GM12872 (cell line): ENCODE measurements at regions not wholly inside any gene's neighbourhood (a gene's known extent, or its start where the extent isn't known, plus 50 kb on each side); places are given as distances from the start of the nearest gene placed in this dataset.

Experiments
- CTCF ChIP-seq: IDR thresholded peaks from 3 replicates; pipeline ENCODE4 v1.5.1; 2011; ENCODE audit warnings: low read depth, mild to moderate bottlenecking, low read length, moderate library complexity; ENCODE audit not compliant: insufficient read depth

DNA sequence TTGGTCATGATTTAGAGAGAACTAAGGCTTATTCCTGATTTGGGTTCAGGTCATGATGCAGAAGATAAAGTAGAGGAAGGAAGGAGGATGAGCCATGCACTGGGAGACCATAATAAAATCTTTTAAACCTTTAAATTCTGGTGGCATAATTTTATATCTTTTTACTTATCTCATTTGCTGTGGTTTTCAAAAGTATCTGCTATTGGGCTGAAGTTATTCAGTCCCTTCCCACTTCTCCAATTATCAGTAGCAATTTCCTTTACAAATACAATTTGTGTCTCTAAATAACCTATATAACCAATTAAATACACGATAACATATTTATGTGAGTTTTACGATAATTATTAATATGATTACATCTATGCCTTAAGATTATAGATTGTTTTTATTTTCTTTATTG, 194.8 kb upstream of the SLC8A1 start:
- no peak for TF ChIP-seq CTCF

- no peak for TF ChIP-seq CTCF
These were observed 200.3 kb upstream of the SLC8A1 start for GRCh38 chr2:40652155-40652554.

GRCh38 chr2:40653829-40654228, 201.9 kb upstream of the SLC8A1 start:
- TF ChIP-seq CTCF, result no peak

GRCh38 chr2:40654346-40654745, 202.5 kb upstream of the SLC8A1 start:
- no peak for TF ChIP-seq CTCF

DNA sequence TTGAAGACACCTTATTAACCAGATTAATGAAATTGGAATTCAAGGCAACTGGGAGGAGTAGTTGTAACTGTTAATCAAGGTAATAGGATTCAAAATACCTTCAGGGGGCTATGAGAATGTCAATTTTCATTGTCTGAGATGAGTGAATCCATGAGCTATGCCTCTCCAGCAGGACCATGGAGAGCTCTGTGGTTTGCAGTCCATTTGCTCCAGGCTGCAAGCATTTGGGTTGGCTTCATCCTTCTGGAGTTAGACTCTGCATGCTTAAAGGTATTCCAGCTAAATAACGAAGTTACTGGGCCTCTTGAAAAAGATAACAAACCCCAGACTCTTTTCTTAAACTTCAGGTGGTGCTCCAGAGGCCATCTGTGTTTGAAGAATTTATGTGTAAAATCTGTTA, 207.1 kb upstream of the SLC8A1 start:
- no peak for TF ChIP-seq CTCF

DNA sequence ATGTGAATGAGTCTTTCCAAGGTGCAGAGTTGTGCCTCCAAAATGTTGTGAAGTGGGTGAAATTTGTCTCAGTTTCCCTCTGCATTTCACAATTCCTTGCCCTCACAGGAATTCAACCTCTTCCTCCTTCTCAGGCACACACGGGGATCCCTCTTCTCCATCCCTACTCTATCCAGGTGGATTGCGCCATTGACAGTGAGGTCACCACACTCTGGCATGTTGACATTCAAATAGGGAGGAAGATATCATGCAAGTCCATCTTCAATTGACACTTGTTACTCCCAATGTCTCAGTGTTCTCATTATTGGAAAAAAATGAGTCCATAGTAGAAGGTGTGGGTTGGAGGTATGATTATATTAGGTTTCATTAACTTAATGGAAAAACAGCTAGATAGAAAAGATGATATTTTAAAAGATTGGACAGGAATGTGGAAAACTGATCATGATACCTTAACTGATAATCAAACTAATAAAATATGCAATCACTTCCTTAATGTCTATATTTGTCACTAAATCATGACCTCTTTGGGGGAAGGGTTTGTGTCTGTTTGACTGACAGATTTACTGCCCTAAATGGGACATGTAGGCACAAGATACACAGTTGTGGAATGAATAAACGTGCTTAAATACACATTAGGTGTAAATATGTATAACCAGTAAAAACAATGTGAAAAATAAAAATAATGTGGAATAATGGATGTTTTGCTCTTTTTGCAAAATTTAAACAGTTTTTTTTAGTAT, 213.8 kb upstream of the SLC8A1 start:
- TF ChIP-seq CTCF, result no peak

GRCh38 chr2:40666398-40666797, 214.5 kb upstream of the SLC8A1 start:
- TF ChIP-seq CTCF, result no peak

- TF ChIP-seq CTCF, result no peak
These were observed 216.5 kb upstream of the SLC8A1 start for GRCh38 chr2:40668425-40668824.
